HG03432 (cell line): ENCODE measurements at regions not wholly inside any gene's neighbourhood (a gene's known extent, or its start where the extent isn't known, plus 50 kb on each side); places are given as distances from the start of the nearest gene placed in this dataset.

ENCODE experiments used
- ATAC-seq: cut with Tn5 transposase; IDR thresholded peaks from one replicate; pipeline ENCODE4 v1.9.1; 2021; ENCODE audit warnings: mild to moderate bottlenecking, moderate library complexity; ENCODE audit not compliant: unreplicated experiment

- ATAC-seq: no peak
Observed at GRCh38 chr18:38019292-38019691, 453.7 kb upstream of the CELF4 start.

- ATAC-seq: no peak
Observed at GRCh38 chr18:38010971-38011857, 445.6 kb upstream of the CELF4 start.

- no peak for ATAC-seq
Observed at GRCh38 chr18:38010037-38010436, 444.4 kb upstream of the CELF4 start.

GRCh38 chr18:38009320-38009719, 443.7 kb upstream of the CELF4 start:
- ATAC-seq: no peak

- ATAC-seq: no peak
Observed at GRCh38 chr18:38007676-38008330, 442.2 kb upstream of the CELF4 start.

- ATAC-seq: no peak
Observed at GRCh38 chr18:38007026-38007425, 441.4 kb upstream of the CELF4 start.

- no peak for ATAC-seq
Observed at GRCh38 chr18:38006541-38006940, 440.9 kb upstream of the CELF4 start.

- no peak for ATAC-seq
Observed at GRCh38 chr18:37997695-37998094, 432.1 kb upstream of the CELF4 start.

GRCh38 chr18:37987901-37988300, 422.3 kb upstream of the CELF4 start:
- ATAC-seq: no peak

GRCh38 chr18:37986665-37987064, 421.1 kb upstream of the CELF4 start:
- ATAC-seq: no peak

GRCh38 chr18:37985126-37985525, 419.5 kb upstream of the CELF4 start:
- no peak for ATAC-seq

- no peak for ATAC-seq
Observed at GRCh38 chr18:37980556-37980955, 415.0 kb upstream of the CELF4 start.

GRCh38 chr18:37975446-37975845, 409.8 kb upstream of the CELF4 start:
- ATAC-seq: no peak

GRCh38 chr18:37967261-37967660, 401.7 kb upstream of the CELF4 start:
- ATAC-seq: no peak

GRCh38 chr18:37965572-37965970, 400.0 kb upstream of the CELF4 start:
- ATAC-seq: no peak

- no peak for ATAC-seq
Observed at GRCh38 chr18:37964885-37965571, 399.4 kb upstream of the CELF4 start.

- no peak for ATAC-seq
Observed at GRCh38 chr18:37963837-37964236, 398.2 kb upstream of the CELF4 start.

GRCh38 chr18:37962316-37962966, 396.8 kb upstream of the CELF4 start:
- ATAC-seq: no peak

GRCh38 chr18:37958499-37958898, 392.9 kb upstream of the CELF4 start:
- no peak for ATAC-seq

- ATAC-seq: peak; percentile 59
Observed at GRCh38 chr18:37956902-37957301, 391.3 kb upstream of the CELF4 start.

GRCh38 chr18:37956020-37956419, 390.4 kb upstream of the CELF4 start:
- no peak for ATAC-seq
